Upper lobe of right lung (tissue), 1 donor: ENCODE measurements at regions not wholly inside any gene's neighbourhood (a gene's known extent, or its start where the extent isn't known, plus 50 kb on each side); places are given as distances from the start of the nearest gene placed in this dataset.

Experiments
- ATAC-seq: fragments of 200-7000 bp; cut with Tn5 transposase; one replicate; pipeline ENCODE4 v1.9.1; 2020; ENCODE audit warnings: mild to moderate bottlenecking, moderate library complexity
- DNase-seq: peaks from one replicate; pipeline ENCODE4 v3.0.0-alpha.2; 2020
- H3K27ac ChIP-seq: fragments of 200-600 bp; one replicate; pipeline ENCODE4 v1.8.0; 2022
- H3K27me3 ChIP-seq: fragments of 200-600 bp; one replicate; pipeline ENCODE4 v1.8.0; 2022; ENCODE audit warnings: mild to moderate bottlenecking
- H3K36me3 ChIP-seq: fragments of 200-600 bp; one replicate; pipeline ENCODE4 v1.8.0; 2022
- H3K4me1 ChIP-seq: fragments of 200-600 bp; one replicate; pipeline ENCODE4 v1.8.0; 2022
- H3K4me3 ChIP-seq: fragments of 200-600 bp; one replicate; pipeline ENCODE4 v1.8.0; 2022; ENCODE audit warnings: mild to moderate bottlenecking
- H3K9me3 ChIP-seq: fragments of 200-600 bp; one replicate; pipeline ENCODE4 v1.8.0; 2022
- CTCF ChIP-seq: fragments of 200-600 bp; IDR thresholded peaks from one replicate; pipeline ENCODE4 v1.8.0; 2022; ENCODE audit warnings: antibody characterized with exemption
- intact Hi-C: fragments of 100-400 bp; cut with DNase I; formaldehyde crosslinking; loops from one replicate; pipeline ENCODE4 v1.11.0; 2022
- donor health status: DM: no; HTN: yes; CAD: no; lungs with severe emphysema.

- Histone ChIP-seq H3K27me3 (no peaks in the 10 kb centered on the region), H3K36me3 (no peaks in the 10 kb centered on the region), H3K27ac (no peak overlapping the region), H3K4me1 (no peaks in the 10 kb centered on the region), H3K4me3 (no peak overlapping the region), H3K9me3 (no peaks in the 10 kb centered on the region)
- no peak for DNase-seq
- intact Hi-C loops: no loop called here
- TF ChIP-seq CTCF: no peak
- ATAC-seq: no peak
Measured at GRCh38 chr3:144127014-144127413, 155.4 kb downstream of the DIPK2A start.

GRCh38 chr3:144127700-144128099, 156.1 kb downstream of the DIPK2A start:
- no peaks in the 10 kb centered on the region for H3K4me1 ChIP-seq
- H3K27ac ChIP-seq: no peak overlapping the region
- no peaks in the 10 kb centered on the region for H3K27me3 ChIP-seq
- ATAC-seq: no peak
- no peak for TF ChIP-seq CTCF
- no peaks in the 10 kb centered on the region for H3K36me3 ChIP-seq
- no peak overlapping the region for H3K4me3 ChIP-seq
- no peak for DNase-seq
- intact Hi-C loops: no loop called here
- H3K9me3 ChIP-seq: no peaks in the 10 kb centered on the region

GRCh38 chr3:144128108-144128892, 156.7 kb downstream of the DIPK2A start:
- H3K27me3 ChIP-seq: no peaks in the 10 kb centered on the region
- TF ChIP-seq CTCF: no peak
- ATAC-seq (no peak), DNase-seq (no peak)
- H3K27ac ChIP-seq: no peak overlapping the region
- no peaks in the 10 kb centered on the region for H3K4me1 ChIP-seq
- H3K36me3 ChIP-seq: no peaks in the 10 kb centered on the region
- no peaks in the 10 kb centered on the region for H3K9me3 ChIP-seq
- intact Hi-C loops: no loop called here
- no peak overlapping the region for H3K4me3 ChIP-seq

GRCh38 chr3:144129536-144130214, 158.1 kb downstream of the DIPK2A start:
- intact Hi-C loops: no loop called here
- Histone ChIP-seq H3K4me1 (no peaks in the 10 kb centered on the region), H3K36me3 (no peaks in the 10 kb centered on the region), H3K27ac (no peak overlapping the region), H3K9me3 (no peaks in the 10 kb centered on the region), H3K4me3 (no peak overlapping the region), H3K27me3 (no peaks in the 10 kb centered on the region)
- DNase-seq (no peak), ATAC-seq (no peak)
- no peak for TF ChIP-seq CTCF

- ATAC-seq: no peak
- H3K36me3 ChIP-seq: no peaks in the 10 kb centered on the region
- no peaks in the 10 kb centered on the region for H3K27me3 ChIP-seq
- H3K27ac ChIP-seq: no peak overlapping the region
- H3K9me3 ChIP-seq: no peaks in the 10 kb centered on the region
- DNase-seq: no peak
- TF ChIP-seq CTCF: no peak
- H3K4me3 ChIP-seq: no peak overlapping the region
- H3K4me1 ChIP-seq: no peaks in the 10 kb centered on the region
- intact Hi-C loops: no loop called here
Measured at GRCh38 chr3:144141074-144141473, 169.5 kb downstream of the DIPK2A start.
